ENCODE measurements at regions not wholly inside any gene's neighbourhood (a gene's known extent, or its start where the extent isn't known, plus 50 kb on each side); places are given as distances from the start of the nearest gene placed in this dataset.

- no peak for FAIRE-seq
Measured at GRCh38 chr11:131056036-131056435, 139.8 kb upstream of the SNX19 start.

DNA sequence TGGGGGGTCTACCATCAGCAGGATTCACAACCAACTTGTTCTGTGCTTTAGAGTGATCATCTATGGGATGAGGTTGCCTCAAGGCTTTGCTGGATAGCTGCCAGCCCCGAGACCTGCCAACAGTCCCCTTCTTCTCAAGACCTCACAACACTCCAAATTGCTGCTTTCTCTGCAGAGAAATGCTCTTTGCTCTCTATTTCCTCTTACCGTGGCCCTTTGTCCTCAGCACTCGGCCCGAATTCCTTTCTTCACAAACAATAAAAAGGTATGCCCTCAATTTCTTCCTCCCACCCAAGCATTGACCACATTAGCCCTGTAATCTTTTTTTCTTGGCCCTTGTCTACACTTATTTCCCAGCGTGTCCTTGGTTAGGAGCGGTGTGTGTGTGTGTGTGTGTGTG is 147.4 kb upstream of the SNX19 start:
- FAIRE-seq = no peak

DNA sequence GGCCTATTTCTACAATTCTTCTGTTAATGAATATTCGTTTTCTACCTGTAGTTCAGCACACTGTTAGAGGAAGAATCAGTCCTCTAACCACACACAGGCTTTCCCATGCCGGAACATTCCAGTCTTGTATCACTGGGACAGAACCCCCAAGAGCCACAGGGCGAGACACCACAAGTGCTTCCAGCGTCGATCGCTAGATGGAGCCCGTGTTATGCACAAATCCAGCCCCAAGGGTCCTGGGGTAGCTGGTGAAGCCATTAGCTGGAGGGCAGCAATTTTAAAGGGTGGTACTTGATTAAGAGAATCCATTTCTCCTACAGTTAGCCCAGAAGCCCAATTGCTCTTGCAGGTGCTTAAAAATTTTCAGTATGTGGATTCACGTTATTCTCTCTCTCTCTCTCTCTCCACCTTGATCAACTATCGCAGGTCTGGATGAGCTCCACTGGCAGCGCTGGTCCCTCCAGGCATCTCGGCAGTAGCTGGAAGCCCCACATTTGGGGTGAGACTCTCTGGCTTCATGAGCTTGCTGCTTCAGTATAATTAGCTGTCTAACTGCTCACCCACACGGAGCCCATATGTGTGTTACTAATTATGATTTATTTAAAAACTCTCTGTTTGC is 148.2 kb upstream of the SNX19 start:
- FAIRE-seq = no peak

DNA sequence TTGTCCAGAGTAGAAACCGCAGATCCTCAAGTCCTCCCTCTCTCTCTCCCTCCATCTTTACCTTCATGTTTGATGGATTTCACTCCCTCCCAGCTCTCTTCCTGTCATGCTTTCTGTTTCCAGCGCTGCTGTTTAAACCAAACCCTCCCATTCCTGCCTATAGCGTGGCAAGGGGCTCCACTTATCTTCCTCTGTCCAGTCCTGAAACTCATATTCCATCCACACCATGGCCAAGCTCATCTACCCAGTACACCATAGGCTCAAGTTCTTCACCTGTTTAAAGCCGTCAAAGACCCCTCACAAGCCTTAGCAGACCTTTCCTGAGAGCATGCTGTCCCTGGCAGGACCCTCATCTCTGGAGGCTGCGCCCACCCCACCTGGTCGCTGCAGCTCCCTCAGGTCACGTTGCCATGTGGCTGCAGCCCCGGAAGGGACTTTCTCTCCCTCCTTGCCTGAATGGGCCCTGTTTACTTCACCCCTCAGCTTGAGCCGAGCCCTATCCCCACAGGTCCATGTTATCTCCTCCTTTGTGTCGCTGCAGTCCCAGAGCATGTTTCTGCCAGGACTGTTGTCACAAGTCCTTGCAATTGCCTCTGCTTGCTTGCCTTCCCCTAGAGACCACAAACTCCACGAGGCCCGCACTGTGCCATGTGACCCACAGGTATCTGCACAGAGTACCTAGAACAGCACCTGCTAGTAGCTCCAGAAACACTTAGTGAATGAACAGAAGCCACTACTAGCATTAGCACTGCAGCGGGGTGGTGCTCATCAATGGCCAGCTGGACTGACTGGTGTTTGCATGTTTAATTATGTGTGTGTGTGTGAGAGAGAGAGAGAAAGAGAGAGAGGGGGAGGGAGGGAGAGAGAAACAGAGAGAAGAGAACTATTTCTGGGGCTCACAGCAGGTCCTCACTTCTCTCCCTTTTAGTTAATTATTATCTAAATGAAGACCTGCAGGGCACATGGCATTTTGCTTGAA is 149.4 kb upstream of the SNX19 start:
- FAIRE-seq = no peak

GRCh38 chr11:131066551-131066950 is 150.3 kb upstream of the SNX19 start:
- FAIRE-seq = no peak

DNA sequence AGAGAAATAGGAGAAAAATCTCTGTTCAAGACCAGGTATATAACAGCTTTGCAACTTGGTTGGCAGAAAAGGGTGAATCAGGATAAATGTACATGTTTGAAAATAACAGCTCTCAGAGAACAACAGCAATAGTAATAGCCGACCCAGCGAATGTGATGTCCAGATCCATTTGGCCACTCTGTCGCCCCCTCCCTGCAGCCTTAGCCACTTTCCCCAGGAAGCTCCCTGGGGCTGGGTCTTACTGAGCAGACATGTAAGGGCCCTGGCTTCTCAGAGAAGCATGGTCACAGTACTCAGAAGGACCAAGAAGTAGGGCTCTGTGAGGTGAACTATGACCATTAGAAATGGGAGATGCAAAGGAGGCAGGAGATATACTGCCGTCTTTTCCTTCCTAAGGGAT is 154.1 kb upstream of the SNX19 start:
- FAIRE-seq = no peak

DNA sequence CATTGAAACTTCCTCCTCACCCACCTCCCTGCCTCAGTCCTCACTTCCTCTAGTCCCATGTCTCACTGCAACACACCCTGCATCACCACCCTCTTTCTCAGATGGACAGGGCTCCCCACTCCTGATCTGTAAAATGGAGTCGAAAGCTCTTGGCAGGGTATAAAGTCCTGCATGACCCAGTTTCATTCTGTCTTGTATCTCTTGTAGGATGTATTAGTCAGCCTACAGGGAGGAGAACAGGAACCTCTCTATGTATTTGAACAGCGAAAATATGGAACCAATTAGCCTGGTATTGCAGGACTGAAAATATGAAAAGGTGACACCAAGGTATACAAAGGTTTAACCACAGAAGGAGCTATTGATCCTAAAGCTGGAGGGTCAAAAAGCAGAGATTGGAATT is 156.9 kb upstream of the SNX19 start:
- no peak for FAIRE-seq

DNA sequence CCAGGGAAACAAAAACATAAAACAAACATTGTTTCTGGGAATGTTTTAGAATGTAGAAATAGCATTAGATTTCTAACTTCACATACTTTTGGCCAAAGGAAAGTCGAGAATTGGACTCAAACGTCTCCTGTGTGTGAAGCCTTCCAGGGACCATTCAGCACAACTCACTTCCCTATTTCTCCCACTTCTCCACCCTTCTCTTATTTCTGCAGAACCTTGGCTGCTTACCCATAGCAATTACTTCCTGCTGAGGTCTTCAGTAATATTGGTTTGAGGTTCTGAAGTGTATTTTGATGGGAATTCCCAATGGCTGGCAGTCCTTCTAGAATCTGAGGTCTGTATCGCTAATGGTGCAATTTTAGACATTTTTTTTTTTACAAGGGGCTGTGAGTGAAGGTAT is 158.3 kb upstream of the SNX19 start:
- FAIRE-seq = no peak

GRCh38 chr11:131077340-131077739 is 161.1 kb upstream of the SNX19 start:
- FAIRE-seq = no peak

- FAIRE-seq = no peak
Measured at GRCh38 chr11:131079036-131079435, 162.8 kb upstream of the SNX19 start.

GRCh38 chr11:131089727-131090245 is 173.5 kb upstream of the SNX19 start:
- no peak for FAIRE-seq

DNA sequence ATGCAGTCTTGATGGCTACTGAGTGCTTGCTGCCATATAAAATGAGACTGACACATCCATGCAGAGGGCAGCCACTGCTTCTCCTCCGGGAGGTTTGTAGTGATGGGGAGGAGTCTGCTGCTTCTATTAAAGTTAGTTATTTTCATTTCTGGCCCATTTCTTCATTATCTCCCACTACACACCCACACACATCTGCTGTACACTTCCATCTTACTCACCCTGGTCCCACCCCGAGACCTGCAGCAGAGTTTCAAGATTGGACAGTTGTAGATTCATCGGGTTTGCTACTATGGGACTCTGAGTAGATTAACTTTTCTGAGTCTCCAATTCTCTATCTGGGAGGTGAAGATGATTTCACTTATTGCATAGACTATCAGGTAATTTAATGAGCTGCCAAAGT is 176.2 kb upstream of the SNX19 start:
- FAIRE-seq = no peak

DNA sequence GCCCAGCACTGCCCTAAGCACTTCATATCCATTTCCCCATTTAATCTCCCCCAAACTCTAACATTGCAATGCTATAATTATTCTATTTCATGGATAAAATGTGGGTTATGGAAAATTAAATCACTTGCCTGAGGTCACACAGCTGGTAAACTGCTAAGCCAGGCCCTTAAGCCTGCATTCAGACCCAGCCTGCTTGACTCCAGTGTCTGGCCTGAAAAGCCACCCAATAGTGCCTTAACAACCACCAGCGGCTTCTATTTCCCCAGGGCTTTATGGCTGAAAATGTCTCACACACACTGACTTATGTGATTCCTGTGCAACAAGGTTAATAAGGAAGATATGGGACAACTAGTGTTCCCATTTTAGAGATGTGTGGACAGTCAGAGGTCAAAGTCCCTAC is 178.5 kb upstream of the SNX19 start:
- FAIRE-seq = no peak

DNA sequence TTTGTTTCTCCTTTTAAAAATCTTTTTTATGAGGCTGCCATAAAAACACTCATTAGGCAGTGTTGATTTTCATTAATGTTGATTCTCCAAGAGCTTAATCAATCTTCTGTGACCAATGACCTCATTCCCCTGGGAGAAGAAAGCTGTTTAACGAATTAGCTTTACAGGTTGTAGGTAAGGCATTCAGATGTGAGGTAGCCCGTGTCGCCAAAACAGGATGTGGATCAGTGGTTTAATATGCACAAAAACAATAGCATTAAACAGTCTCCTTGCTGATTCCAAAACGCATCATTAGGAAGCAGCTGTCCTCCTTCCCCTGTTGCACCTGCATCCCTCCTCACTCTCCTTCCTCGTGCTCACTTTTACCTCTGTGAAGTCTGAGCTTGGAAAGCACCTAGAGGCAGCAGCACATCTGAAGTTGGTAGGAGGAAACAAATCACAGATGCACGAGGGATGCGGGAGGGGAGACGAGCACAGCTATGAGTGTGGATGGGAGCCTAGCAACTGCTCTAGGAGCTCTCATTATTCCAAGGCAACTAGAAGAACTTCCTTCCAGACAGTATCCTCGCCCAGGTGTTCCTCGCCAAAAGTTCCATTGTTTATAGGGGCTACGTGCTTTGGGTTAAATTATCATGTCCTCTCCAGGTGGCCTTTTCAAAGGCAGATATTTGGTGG is 179.4 kb upstream of the SNX19 start:
- FAIRE-seq = no peak

GRCh38 chr11:131099013-131099412 is 182.7 kb upstream of the SNX19 start:
- no peak for FAIRE-seq

DNA sequence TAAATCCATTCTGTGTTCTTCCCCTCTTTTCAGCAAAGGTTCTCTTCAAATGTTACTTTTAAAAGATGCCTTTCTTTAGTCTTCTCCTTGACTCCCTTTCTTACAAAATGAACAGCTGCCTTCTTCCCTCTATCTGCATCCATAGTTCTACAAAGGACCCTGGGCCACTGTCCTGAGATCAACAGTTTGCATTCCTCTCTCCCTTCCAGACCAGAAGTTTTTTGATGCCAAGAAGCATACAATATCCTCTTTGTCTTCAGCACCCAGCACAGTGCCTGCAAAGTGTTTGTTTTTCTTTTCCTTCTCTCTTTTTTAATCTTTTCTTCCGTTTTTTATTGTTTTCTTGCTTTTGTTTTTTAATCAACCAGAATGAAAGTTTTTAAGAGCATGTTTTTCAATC is 183.5 kb upstream of the SNX19 start:
- FAIRE-seq = no peak

DNA sequence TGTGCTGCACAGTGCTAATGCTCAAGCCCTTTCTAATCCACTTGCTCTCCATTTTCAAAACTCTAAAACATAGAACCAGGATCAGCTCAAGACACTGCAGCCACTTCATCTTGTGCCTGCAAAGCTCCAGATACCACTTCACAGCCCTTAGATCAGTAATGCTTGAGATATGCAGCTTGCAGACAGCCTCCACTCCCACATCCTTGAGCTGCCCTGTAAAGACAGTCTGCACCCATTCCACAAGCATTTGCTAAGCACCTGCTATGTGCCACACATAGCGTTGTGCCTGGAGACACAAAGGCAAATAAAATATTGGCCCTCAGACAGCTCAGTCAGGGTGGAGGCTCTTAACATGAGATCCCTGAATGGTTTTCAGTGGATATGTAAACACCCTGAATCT is 192.5 kb upstream of the SNX19 start:
- no peak for FAIRE-seq

DNA sequence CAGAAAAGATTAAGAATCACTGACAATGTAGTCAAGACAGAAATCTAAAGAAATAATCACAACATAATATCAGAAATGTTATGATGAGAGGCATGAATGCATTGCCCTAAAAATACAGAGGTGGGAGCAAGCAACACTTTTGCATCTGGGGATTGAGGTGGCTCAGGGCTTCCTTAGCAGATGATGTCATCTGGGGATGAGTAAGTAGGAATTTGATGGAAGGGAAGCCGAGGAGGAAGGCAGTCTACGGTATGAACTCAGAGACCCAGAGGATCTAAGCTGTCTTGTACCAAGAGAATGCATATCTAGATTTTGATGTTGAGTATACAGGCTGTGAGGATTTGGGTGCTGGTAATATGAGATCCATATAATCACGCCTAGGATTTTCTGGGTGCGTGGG is 193.0 kb upstream of the SNX19 start:
- no peak for FAIRE-seq

DNA sequence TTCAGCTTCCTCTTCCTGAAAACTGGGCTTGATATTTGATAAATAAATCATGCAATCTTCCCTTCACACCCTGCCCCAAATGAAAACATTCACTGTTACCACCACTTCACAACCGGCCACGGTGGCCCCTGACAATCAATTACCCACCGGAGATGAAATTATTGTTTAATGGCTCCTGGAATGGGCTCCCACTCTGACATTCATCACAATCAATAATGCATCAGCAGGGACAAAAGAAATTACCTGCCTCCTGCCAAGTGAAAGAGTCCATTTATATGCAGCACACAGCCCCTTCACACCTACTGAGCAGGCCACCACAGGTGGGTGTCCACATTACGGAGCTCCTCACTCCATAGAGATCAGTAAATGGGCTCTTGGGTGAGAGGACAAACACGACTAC is 193.5 kb upstream of the SNX19 start:
- no peak for FAIRE-seq

GRCh38 chr11:131111775-131112174 is 195.5 kb upstream of the SNX19 start:
- FAIRE-seq = no peak

DNA sequence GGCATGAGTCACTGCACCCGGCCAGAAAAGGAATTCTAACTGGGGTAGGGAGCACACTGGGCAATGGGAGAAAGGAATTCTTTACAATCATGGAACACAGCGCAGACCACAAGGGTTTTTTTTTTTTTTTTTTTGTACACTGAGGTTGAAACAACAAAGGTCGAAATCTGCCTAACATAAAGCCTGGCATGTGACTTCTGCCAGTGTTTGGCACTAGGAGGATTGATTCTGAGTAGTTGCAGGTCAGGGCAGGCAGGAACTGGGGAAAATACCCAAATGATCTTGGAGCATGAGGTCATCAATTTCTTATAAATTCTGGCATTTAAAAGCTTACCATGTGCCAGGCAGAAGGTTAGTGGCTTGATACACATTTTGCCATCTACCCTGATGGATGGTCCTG is 202.0 kb upstream of the SNX19 start:
- FAIRE-seq = no peak

DNA sequence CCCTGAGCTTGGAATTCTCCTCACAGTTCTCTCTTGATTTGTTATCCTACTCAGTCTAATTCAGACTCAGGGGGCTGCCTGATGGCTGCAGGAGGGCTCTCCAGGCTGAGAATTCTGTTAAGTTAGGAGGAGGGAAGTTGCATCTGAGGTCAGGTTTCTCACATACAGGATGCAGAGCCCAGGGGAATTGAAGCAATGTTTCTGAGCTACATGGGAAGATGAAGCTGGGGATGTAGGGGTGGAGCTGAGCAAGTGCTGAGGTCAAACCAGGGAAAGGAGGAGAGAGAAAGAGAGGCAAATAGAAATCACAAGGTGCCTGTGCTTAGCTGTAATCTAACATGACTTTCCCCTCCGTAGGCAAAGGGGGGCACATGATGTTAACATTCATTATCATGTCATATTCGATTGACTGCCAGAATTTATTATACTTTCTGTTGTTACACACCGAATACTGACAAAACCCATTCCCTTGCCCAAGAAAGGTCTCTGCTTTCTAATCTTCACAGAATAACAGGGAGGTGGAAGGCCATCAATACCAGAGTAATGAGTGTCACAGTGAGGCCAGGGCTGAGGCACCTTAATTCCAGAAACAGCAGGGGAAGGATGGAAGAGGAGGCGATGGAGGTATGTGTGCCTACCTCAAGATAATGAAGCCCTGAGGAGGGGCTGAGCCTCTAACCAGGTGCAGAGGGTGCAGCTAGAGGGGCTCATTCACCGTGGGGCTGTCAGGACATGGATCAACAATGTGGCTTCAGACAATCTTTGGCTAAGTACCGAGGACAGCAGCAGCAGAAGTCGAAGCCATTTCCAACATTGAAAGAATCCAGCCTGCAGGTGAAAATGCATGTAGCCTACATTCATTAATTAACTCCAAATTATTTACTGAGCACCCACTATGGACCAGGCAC is 205.4 kb upstream of the SNX19 start:
- FAIRE-seq = no peak
